Erythroblast (primary cell): ENCODE measurements at regions not wholly inside any gene's neighbourhood (a gene's known extent, or its start where the extent isn't known, plus 50 kb on each side); places are given as distances from the start of the nearest gene placed in this dataset.

Source experiments
- GATA1 ChIP-seq: IDR thresholded peaks from 2 replicates; pipeline ENCODE4 v1.6.1; 2011; ENCODE audit warnings: low read depth, mild to moderate bottlenecking, control low read depth, low read length, moderate library complexity
- POLR2A ChIP-seq: IDR thresholded peaks from 2 replicates; pipeline ENCODE4 v1.6.1; 2011; ENCODE audit warnings: mild to moderate bottlenecking, low read length

- TF ChIP-seq POLR2A, result no peak
- TF ChIP-seq GATA1, result no peak
These were observed 167.9 kb downstream of the CCT6B start for GRCh38 chr17:34793231-34793908.
